HEK293 (cell line): ENCODE measurements at regions not wholly inside any gene's neighbourhood (a gene's known extent, or its start where the extent isn't known, plus 50 kb on each side); places are given as distances from the start of the nearest gene placed in this dataset.

Experiments used
- CTCF ChIA-PET: fragments of 350-600 bp; formaldehyde crosslinking; extraction: SDS; loops from one replicate; lab custom pipeline; 2021; ENCODE audit warnings: antibody characterized with exemption; lab: Yijun Ruan, JAX
- POLR2A ChIA-PET: fragments of 300-600 bp; formaldehyde crosslinking; extraction: SDS; loops from one replicate; lab custom pipeline; 2020; ENCODE audit warnings: antibody characterized with exemption, inconsistent platforms; lab: Yijun Ruan, JAX
- H3K27ac ChIP-seq: fragments of 200-500 bp; sonication (Bioruptor generic); 2 replicates; pipeline ENCODE4 v1.5.1; 2014; ENCODE audit warnings: low read depth, low read length, control low read depth, inconsistent platforms; ENCODE audit errors: extremely low read depth
- H3K36me3 ChIP-seq, 2 experiments: fragments of 200-500 bp in 1 of 2; sonication (Bioruptor generic) in 1 of 2; 1 replicate in 1 of 2; 2 replicates in 1 of 2; pipeline ENCODE4 v1.5.1; 2014 to 2017; ENCODE audit warnings: inconsistent platforms in 2 of 2, low read length in 2 of 2; ENCODE audit not compliant: control insufficient read depth in 2 of 2, insufficient read depth in 1 of 2
- H3K4me1 ChIP-seq: fragments of 200-500 bp; sonication (Bioruptor generic); 2 replicates; pipeline ENCODE4 v1.5.1; 2014; ENCODE audit warnings: mild to moderate bottlenecking, low read length, inconsistent platforms; ENCODE audit not compliant: control insufficient read depth, insufficient read depth
- H3K4me3 ChIP-seq: 2 replicates; pipeline ENCODE4 v1.5.1; 2011; ENCODE audit warnings: low read depth, mild to moderate bottlenecking, control low read depth, low read length, moderate library complexity
- H3K9me3 ChIP-seq: fragments of 200-500 bp; sonication (Bioruptor generic); 2 replicates; pipeline ENCODE4 v1.5.1; 2014; ENCODE audit warnings: low read depth, low read length, inconsistent platforms; ENCODE audit not compliant: control insufficient read depth, insufficient read depth
- BCL6B ChIP-seq: fragments of 450-650 bp; formaldehyde crosslinking; IDR thresholded peaks from 2 replicates; pipeline ENCODE4 v1.5.1; 2017; ENCODE audit warnings: missing biosample characterization, missing genetic modification characterization
- FEZF1 ChIP-seq: fragments of 450-650 bp; formaldehyde crosslinking; IDR thresholded peaks from 2 replicates; pipeline ENCODE4 v1.5.1; 2016; ENCODE audit warnings: missing biosample characterization, missing genetic modification characterization
- OSR2 ChIP-seq: fragments of 450-650 bp; formaldehyde crosslinking; IDR thresholded peaks from 2 replicates; pipeline ENCODE4 v1.5.1; 2016; ENCODE audit warnings: missing biosample characterization, missing genetic modification characterization
- OVOL3 ChIP-seq: fragments of 450-650 bp; formaldehyde crosslinking; IDR thresholded peaks from 2 replicates; pipeline ENCODE4 v1.5.1; 2016; ENCODE audit warnings: missing biosample characterization, missing genetic modification characterization
- REST ChIP-seq: fragments of 450-650 bp; formaldehyde crosslinking; IDR thresholded peaks from 2 replicates; pipeline ENCODE4 v1.5.1; 2016; ENCODE audit warnings: missing biosample characterization, missing genetic modification characterization
- SCRT1 ChIP-seq: fragments of 450-650 bp; formaldehyde crosslinking; IDR thresholded peaks from 2 replicates; pipeline ENCODE4 v1.5.1; 2016; ENCODE audit warnings: missing biosample characterization, missing genetic modification characterization, borderline replicate concordance
- ZFP37 ChIP-seq: fragments of 450-650 bp; formaldehyde crosslinking; IDR thresholded peaks from 2 replicates; pipeline ENCODE4 v1.5.1; 2016; ENCODE audit warnings: missing biosample characterization, missing genetic modification characterization
- ZIC2 ChIP-seq: fragments of 450-650 bp; formaldehyde crosslinking; IDR thresholded peaks from 2 replicates; pipeline ENCODE4 v1.5.1; 2016; ENCODE audit warnings: missing biosample characterization, missing genetic modification characterization
- ZNF202 ChIP-seq: fragments of 450-650 bp; formaldehyde crosslinking; IDR thresholded peaks from 2 replicates; pipeline ENCODE4 v1.5.1; 2016; ENCODE audit warnings: missing biosample characterization, missing genetic modification characterization, borderline replicate concordance
- ZNF26 ChIP-seq: fragments of 450-650 bp; formaldehyde crosslinking; IDR thresholded peaks from 2 replicates; pipeline ENCODE4 v1.5.1; 2016; ENCODE audit warnings: missing biosample characterization, missing genetic modification characterization
- ZNF350 ChIP-seq: fragments of 450-650 bp; formaldehyde crosslinking; IDR thresholded peaks from 2 replicates; pipeline ENCODE4 v1.5.0; 2017; ENCODE audit warnings: missing biosample characterization, mild to moderate bottlenecking, missing genetic modification characterization
- ZNF366 ChIP-seq: fragments of 450-650 bp; formaldehyde crosslinking; conservative IDR thresholded peaks from 2 replicates; pipeline ENCODE4 v1.5.1; 2016; ENCODE audit warnings: missing biosample characterization, missing genetic modification characterization
- ZNF37A ChIP-seq: fragments of 450-650 bp; IDR thresholded peaks from 2 replicates; pipeline ENCODE4 v1.5.1; 2018; ENCODE audit warnings: missing biosample characterization, missing genetic modification characterization
- ZNF391 ChIP-seq: fragments of 450-650 bp; formaldehyde crosslinking; IDR thresholded peaks from 2 replicates; pipeline ENCODE4 v1.5.1; 2016; ENCODE audit warnings: low read depth, missing biosample characterization, missing genetic modification characterization, borderline replicate concordance
- ZNF529 ChIP-seq: fragments of 450-650 bp; formaldehyde crosslinking; IDR thresholded peaks from 2 replicates; pipeline ENCODE4 v1.5.1; 2017; ENCODE audit warnings: missing genetic modification characterization, missing biosample characterization; ENCODE audit not compliant: insufficient replicate concordance
- ZNF658 ChIP-seq: fragments of 450-650 bp; formaldehyde crosslinking; IDR thresholded peaks from 2 replicates; pipeline ENCODE4; 2016; ENCODE audit warnings: missing biosample characterization, missing genetic modification characterization
- ZNF768 ChIP-seq: fragments of 450-650 bp; formaldehyde crosslinking; IDR thresholded peaks from 2 replicates; pipeline ENCODE4 v1.5.1; 2018; ENCODE audit warnings: missing biosample characterization, mild to moderate bottlenecking, missing genetic modification characterization
- ZNF776 ChIP-seq: fragments of 450-650 bp; formaldehyde crosslinking; IDR thresholded peaks from 2 replicates; pipeline ENCODE4 v1.5.0; 2017; ENCODE audit warnings: missing biosample characterization, missing genetic modification characterization, borderline replicate concordance
- ZSCAN4 ChIP-seq: fragments of 450-650 bp; formaldehyde crosslinking; IDR thresholded peaks from 2 replicates; pipeline ENCODE4 v1.5.1; 2017; ENCODE audit warnings: missing biosample characterization, missing genetic modification characterization

- no peak for TF ChIP-seq REST (tag by site-specific recombination)
- TF ChIP-seq BCL6B (tag by site-specific recombination), result no peak
- TF ChIP-seq ZNF350 (tag by site-specific recombination), result no peak
- TF ChIP-seq ZSCAN4 (tag by site-specific recombination), result no peak
- no peak for TF ChIP-seq ZIC2 (tag by site-specific recombination)
- TF ChIP-seq ZNF202 (tag by site-specific recombination), result no peak
- TF ChIP-seq FEZF1 (tag by site-specific recombination), result no peak
- TF ChIP-seq ZNF37A, result no peak
- TF ChIP-seq ZNF391 (tag by site-specific recombination), result no peak
- TF ChIP-seq ZNF529 (tag by site-specific recombination), result no peak
- no peak for TF ChIP-seq SCRT1
- TF ChIP-seq OVOL3 (tag by site-specific recombination), result no peak
- no peak for TF ChIP-seq ZNF26
- no peak for TF ChIP-seq ZNF768 (tag by site-specific recombination)
Observed at GRCh38 chr4:34469516-34469915, 1774.8 kb downstream of the ARAP2 start (continued).

- POLR2A ChIA-PET, result no interaction called here
- TF ChIP-seq OSR2 (tag by site-specific recombination) (no peak), ZNF658 (tag by site-specific recombination) (no peak), ZNF776 (tag by site-specific recombination) (no peak), ZFP37 (no peak), ZNF366 (tag by site-specific recombination) (no peak)
- no peak overlapping the region for H3K4me3 ChIP-seq
- CTCF ChIA-PET, result no interaction called here
- no peak overlapping the region for H3K27ac ChIP-seq
- H3K9me3 ChIP-seq, result no peaks in the 10 kb centered on the region
- no peaks in the 10 kb centered on the region for H3K36me3 ChIP-seq
- H3K4me1 ChIP-seq, result no peaks in the 10 kb centered on the region
Observed at GRCh38 chr4:34485252-34485651, 1759.1 kb downstream of the ARAP2 start.
